B cell (primary cell): ENCODE measurements at regions not wholly inside any gene's neighbourhood (a gene's known extent, or its start where the extent isn't known, plus 50 kb on each side); places are given as distances from the start of the nearest gene placed in this dataset.

Source experiments
- ATAC-seq: fragments of 200-7000 bp; cut with Tn5 transposase; one replicate; pipeline ENCODE4 v1.10.0; 2021; ENCODE audit warnings: low read depth, mild to moderate bottlenecking, moderate number of reproducible peaks, moderate library complexity
- CTCF ChIA-PET: fragments of 350-600 bp; sonication (Branson Sonifier 250); formaldehyde crosslinking; loops from one replicate; lab custom pipeline; 2021; ENCODE audit warnings: antibody characterized with exemption, inconsistent platforms; lab: Charles Lee
- POLR2A ChIA-PET: fragments of 350-600 bp; sonication (Branson Sonifier 250); formaldehyde crosslinking; loops from one replicate; lab custom pipeline; 2021; ENCODE audit warnings: antibody characterized with exemption; lab: Charles Lee
- DNase-seq: peaks from one replicate; pipeline ENCODE4 v3.0.0; 2013
- H2AFZ ChIP-seq: 2 replicates; pipeline ENCODE4 v1.6.1; 2012; ENCODE audit warnings: mild to moderate bottlenecking, low read depth, low read length; ENCODE audit not compliant: insufficient read depth, poor library complexity, severe bottlenecking
- H3K27ac ChIP-seq, 2 donors: 1 replicate in 1 of 2; 2 replicates in 1 of 2; pipeline ENCODE4 v1.5.1; 2012 to 2013; ENCODE audit warnings: low read length in 2 of 2, mild to moderate bottlenecking in 2 of 2, moderate library complexity in 1 of 2
- H3K27me3 ChIP-seq, 4 experiments: fragments of 200-600 bp in 1 of 4; sonication (generic) in 1 of 4; replicated peaks in 1 of 4; 1 replicate in 2 of 4; 2 replicates in 2 of 4; pipeline versions ENCODE4 v1.6.1 to v1.7.0; 2013 to 2016; ENCODE audit warnings: low read length in 3 of 4, mild to moderate bottlenecking in 2 of 4, mixed read lengths in 1 of 4, moderate library complexity in 1 of 4; ENCODE audit not compliant: insufficient read depth in 4 of 4, control insufficient read depth in 3 of 4; ENCODE audit errors: control extremely low read depth in 1 of 4
- H3K36me3 ChIP-seq, 2 experiments: replicated peaks in 1 of 2; 1 replicate in 1 of 2; 2 replicates in 1 of 2; pipeline versions ENCODE4 v1.6.1 to v1.7.1; 2013; ENCODE audit warnings: low read length in 1 of 2; ENCODE audit not compliant: insufficient read depth in 2 of 2, control insufficient read depth in 1 of 2; ENCODE audit errors: control extremely low read depth in 1 of 2, extremely low read depth in 1 of 2
- H3K4me1 ChIP-seq, 2 donors: fragments of 200-600 bp in 1 of 2; sonication (generic) in 1 of 2; 1 replicate in 1 of 2; 2 replicates in 1 of 2; pipeline versions ENCODE4 v1.5.1 to v1.6.1; 2013 to 2017; ENCODE audit warnings: low read length in 2 of 2; ENCODE audit not compliant: control insufficient read depth in 2 of 2, insufficient read depth in 2 of 2
- H3K4me2 ChIP-seq: replicated peaks from 2 replicates; pipeline ENCODE3; 2012; ENCODE audit warnings: mild to moderate bottlenecking, low read depth, low read length; ENCODE audit not compliant: poor library complexity, severe bottlenecking
- H3K4me3 ChIP-seq, 5 experiments: fragments of 200-600 bp in 1 of 5; sonication (generic) in 1 of 5; 1 replicate in 3 of 5; 2 replicates in 2 of 5; pipeline versions ENCODE4 v1.5.1 to v1.7.0; 2011 to 2016; ENCODE audit warnings: low read length in 4 of 5, mild to moderate bottlenecking in 4 of 5, low read depth in 2 of 5, control low read depth in 1 of 5, moderate library complexity in 1 of 5; ENCODE audit not compliant: insufficient read depth in 1 of 5; ENCODE audit errors: control extremely low read depth in 1 of 5, extremely low read depth in 1 of 5
- H3K79me2 ChIP-seq: fragments of 200-600 bp; sonication (generic); one replicate; pipeline ENCODE4 v1.6.0; 2016; ENCODE audit warnings: low read length; ENCODE audit not compliant: control insufficient read depth, insufficient read depth
- H3K9ac ChIP-seq: fragments of 200-600 bp; sonication (generic); 2 replicates; pipeline ENCODE4 v1.6.1; 2017; ENCODE audit warnings: mild to moderate bottlenecking, low read length, moderate library complexity
- H3K9me3 ChIP-seq, 3 donors: one replicate each; pipeline versions ENCODE4 v1.6.1 to v1.7.1; 2013; ENCODE audit warnings: low read length in 2 of 3; ENCODE audit not compliant: control insufficient read depth in 2 of 3, insufficient read depth in 1 of 3; ENCODE audit errors: control extremely low read depth in 1 of 3
- H4K20me1 ChIP-seq: 2 replicates; pipeline ENCODE4 v1.6.0; 2012; ENCODE audit warnings: mild to moderate bottlenecking, low read length; ENCODE audit not compliant: insufficient read depth, control insufficient read depth, poor library complexity, severe bottlenecking
- H3K27ac Mint-ChIP-seq: one replicate; pipeline ENCODE4 v1.8.0; 2021; ENCODE audit warnings: mixed read lengths
- H3K27me3 Mint-ChIP-seq: one replicate; pipeline ENCODE4 v1.8.0; 2021; ENCODE audit warnings: mixed read lengths
- H3K4me1 Mint-ChIP-seq: one replicate; pipeline ENCODE4 v1.8.0; 2021; ENCODE audit warnings: mixed read lengths
- H3K4me3 Mint-ChIP-seq: one replicate; pipeline ENCODE4 v1.8.0; 2021; ENCODE audit warnings: mixed read lengths
- H3K9me3 Mint-ChIP-seq: one replicate; pipeline ENCODE4 v1.8.0; 2022; ENCODE audit warnings: mixed read lengths; ENCODE audit not compliant: insufficient read depth
- EZH2 ChIP-seq: IDR thresholded peaks from 2 replicates; pipeline ENCODE4 v1.6.1; 2012; ENCODE audit warnings: borderline replicate concordance, low read depth, mild to moderate bottlenecking, moderate library complexity, low read length; ENCODE audit not compliant: insufficient read depth, poor library complexity, severe bottlenecking
- WGBS: methylation state at CpG from one replicate; pipeline ENCODE4 v1.1.5; 2013; ENCODE audit warnings: missing lambda C conversion rate; ENCODE audit not compliant: insufficient coverage; 5-methylcytosine and 5-hydroxymethylcytosine counted together
- intact Hi-C: fragments of 100-400 bp; cut with micrococcal nuclease; formaldehyde crosslinking; loops from one replicate; pipeline ENCODE4 v1.10.0; 2022
- TF ChIP-seq, protein P1 (sequence below): fragments of 200-600 bp; IDR thresholded peaks from one replicate; pipeline ENCODE4 v1.8.0; 2022; ENCODE audit warnings: antibody characterized with exemption, mild to moderate bottlenecking

DNA sequence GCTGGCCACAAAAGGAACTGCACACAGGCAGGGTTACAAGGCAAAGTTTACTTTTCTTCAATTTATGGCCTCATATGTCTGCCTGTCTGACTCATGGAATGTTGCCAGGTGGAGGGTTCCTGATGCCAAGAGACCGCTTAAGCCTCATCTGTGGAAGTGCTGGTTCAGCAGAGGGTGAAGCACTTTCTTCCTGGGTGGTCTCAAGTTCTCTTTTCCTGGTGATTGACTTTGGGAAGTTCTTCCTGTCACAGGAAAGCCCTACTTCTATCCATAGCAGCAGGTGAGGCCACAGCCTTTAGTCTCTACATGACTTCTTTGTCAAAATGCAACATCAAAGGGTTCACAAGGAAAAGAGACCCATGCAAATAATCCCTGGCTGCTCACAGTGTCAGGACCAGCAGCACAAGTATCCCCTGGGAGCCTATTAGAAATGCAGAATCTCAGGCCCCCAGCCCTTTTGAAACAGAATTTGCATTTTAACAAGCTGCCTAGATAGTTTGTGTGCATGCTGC, 81.4 kb upstream of the IGFBP7 start:
- WGBS: no CpG with 5 or more reads among the region's 1 CpG
- H2AFZ ChIP-seq: no peak overlapping the region
- ChIA-PET POLR2A (no interaction called here), CTCF (interaction anchor here (1.4 to 2.7 kb wide), 2 partner anchors 10 to 28 kb away, joined by 3 to 13 read pairs; no protein-coding TSS in a partner anchor)
- H4K20me1 ChIP-seq: no peaks in the 10 kb centered on the region
- H3K4me3 ChIP-seq: no peak overlapping the region
- H3K4me3 Mint-ChIP-seq: no peak overlapping the region
- peaks cover 0 to 5% (median 0%) of the 10 kb centered on the region in 4 experiments for H3K27me3 ChIP-seq
- H3K27ac ChIP-seq: no peak overlapping the region
- H3K27ac Mint-ChIP-seq: no peak overlapping the region
- peaks cover 14% of the 10 kb centered on the region for H3K27me3 Mint-ChIP-seq
- no peak overlapping the region for H3K9ac ChIP-seq
- no peak for TF ChIP-seq EZH2
- TF ChIP-seq, protein P1, sequence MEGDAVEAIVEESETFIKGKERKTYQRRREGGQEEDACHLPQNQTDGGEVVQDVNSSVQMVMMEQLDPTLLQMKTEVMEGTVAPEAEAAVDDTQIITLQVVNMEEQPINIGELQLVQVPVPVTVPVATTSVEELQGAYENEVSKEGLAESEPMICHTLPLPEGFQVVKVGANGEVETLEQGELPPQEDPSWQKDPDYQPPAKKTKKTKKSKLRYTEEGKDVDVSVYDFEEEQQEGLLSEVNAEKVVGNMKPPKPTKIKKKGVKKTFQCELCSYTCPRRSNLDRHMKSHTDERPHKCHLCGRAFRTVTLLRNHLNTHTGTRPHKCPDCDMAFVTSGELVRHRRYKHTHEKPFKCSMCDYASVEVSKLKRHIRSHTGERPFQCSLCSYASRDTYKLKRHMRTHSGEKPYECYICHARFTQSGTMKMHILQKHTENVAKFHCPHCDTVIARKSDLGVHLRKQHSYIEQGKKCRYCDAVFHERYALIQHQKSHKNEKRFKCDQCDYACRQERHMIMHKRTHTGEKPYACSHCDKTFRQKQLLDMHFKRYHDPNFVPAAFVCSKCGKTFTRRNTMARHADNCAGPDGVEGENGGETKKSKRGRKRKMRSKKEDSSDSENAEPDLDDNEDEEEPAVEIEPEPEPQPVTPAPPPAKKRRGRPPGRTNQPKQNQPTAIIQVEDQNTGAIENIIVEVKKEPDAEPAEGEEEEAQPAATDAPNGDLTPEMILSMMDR: no peak
- DNase-seq (no peak), ATAC-seq (no peak)
- intact Hi-C loops: no loop called here
- H3K4me1 Mint-ChIP-seq: no peaks in the 10 kb centered on the region
- no peaks in the 10 kb centered on the region for H3K36me3 ChIP-seq
- no peaks in the 10 kb centered on the region for H3K9me3 Mint-ChIP-seq
- no peaks in the 10 kb centered on the region for H3K79me2 ChIP-seq
- no peak overlapping the region for H3K4me2 ChIP-seq
- peaks cover 0 to 8% (median 0%) of the 10 kb centered on the region in 3 donors for H3K9me3 ChIP-seq
- no peaks in the 10 kb centered on the region for H3K4me1 ChIP-seq

DNA sequence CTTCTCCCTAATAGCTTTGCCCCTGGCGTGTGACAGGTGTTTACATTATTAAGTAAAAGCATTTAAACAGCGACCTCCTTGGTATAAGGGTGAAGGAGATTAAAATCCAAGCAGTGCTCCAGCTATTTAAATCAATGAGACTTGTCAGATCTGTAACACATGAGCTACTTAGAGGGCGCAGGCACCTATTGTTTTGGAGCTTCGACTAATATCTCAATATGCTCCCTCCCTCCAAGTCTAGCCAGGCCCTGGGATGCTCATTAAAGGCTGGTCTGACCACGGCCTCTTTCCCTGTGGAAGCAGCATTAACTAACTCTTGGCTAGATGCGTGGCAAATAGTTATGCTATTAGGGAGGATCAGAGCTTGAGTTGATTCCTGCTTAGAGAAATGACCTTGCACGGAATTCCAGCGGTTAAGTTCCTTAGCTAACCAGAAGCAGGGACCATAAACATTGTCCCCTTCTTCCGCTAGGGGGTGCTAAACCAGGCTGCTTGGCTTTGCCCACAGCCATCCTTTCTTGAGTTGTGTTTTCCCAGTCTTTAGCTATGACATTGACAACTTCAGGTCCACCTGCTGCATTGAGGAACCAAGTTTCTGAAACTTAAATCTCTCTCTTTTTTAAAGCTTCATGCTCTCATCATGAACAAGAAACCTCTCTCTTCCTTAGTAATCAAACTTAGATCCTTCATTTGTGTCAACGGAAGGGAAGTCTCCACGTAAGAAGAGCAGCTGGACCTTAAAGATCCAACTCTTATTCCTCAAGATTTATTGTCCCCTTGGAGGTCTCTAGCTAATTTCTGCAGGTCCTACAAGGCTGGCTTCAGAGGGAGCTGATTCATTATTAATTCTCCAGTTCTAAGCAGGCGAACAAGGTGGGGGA, 80.7 kb upstream of the IGFBP7 start:
- no peak overlapping the region for H3K27ac Mint-ChIP-seq
- DNase-seq (no peak), ATAC-seq (no peak)
- peaks cover 0 to 7% (median 0%) of the 10 kb centered on the region in 3 donors for H3K9me3 ChIP-seq
- ChIA-PET CTCF (interaction anchor here (1.3 to 2.7 kb wide), 2 partner anchors 24 to 27 kb away, joined by 3 to 13 read pairs; no protein-coding TSS in a partner anchor), POLR2A (no interaction called here)
- H3K9ac ChIP-seq: no peak overlapping the region
- H4K20me1 ChIP-seq: no peaks in the 10 kb centered on the region
- no peaks in the 10 kb centered on the region for H3K4me1 Mint-ChIP-seq
- H3K79me2 ChIP-seq: no peaks in the 10 kb centered on the region
- no peak overlapping the region for H3K4me2 ChIP-seq
- TF ChIP-seq, protein P1: peak; percentile 56
- no peak for TF ChIP-seq EZH2
- H3K4me3 ChIP-seq: no peak overlapping the region
- no peak overlapping the region for H2AFZ ChIP-seq
- no peak overlapping the region for H3K27ac ChIP-seq
- H3K4me3 Mint-ChIP-seq: no peak overlapping the region
- no peaks in the 10 kb centered on the region for H3K9me3 Mint-ChIP-seq
- peaks cover 14% of the 10 kb centered on the region for H3K27me3 Mint-ChIP-seq
- intact Hi-C loops: no loop called here
- peaks cover 0 to 5% (median 0%) of the 10 kb centered on the region in 4 experiments for H3K27me3 ChIP-seq
- 65% methylated on average over 10 of the region's 12 CpGs for WGBS
- H3K4me1 ChIP-seq: no peaks in the 10 kb centered on the region
- no peaks in the 10 kb centered on the region for H3K36me3 ChIP-seq
